ENCODE measurements at regions not wholly inside any gene's neighbourhood (a gene's known extent, or its start where the extent isn't known, plus 50 kb on each side); places are given as distances from the start of the nearest gene placed in this dataset.

DNA sequence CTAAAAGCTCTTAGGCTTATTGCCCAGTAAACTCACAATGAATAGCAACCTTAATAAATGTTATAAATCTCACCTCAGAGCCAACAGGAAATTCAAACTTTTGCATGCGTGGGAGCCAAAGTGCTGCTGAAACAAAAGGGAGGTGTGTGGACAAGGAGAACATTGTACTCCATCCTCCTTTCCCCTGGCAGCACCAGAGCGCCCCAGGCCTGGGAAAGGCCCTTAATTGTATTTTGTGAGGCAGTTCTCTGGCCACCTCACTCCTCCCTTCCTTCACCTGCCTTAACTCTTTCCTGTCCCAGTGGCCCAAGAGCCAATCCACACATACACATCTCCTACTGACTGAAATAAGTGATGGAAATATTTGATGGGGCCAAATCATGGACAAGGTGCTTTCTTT lies 648.5 kb downstream of the LMO4 start:
- in situ Hi-C loops (cut with MboI; ENCODE audit: low sequenced_read_pairs, unreplicated experiment), result no loop called here
- TF ChIP-seq, protein P1, sequence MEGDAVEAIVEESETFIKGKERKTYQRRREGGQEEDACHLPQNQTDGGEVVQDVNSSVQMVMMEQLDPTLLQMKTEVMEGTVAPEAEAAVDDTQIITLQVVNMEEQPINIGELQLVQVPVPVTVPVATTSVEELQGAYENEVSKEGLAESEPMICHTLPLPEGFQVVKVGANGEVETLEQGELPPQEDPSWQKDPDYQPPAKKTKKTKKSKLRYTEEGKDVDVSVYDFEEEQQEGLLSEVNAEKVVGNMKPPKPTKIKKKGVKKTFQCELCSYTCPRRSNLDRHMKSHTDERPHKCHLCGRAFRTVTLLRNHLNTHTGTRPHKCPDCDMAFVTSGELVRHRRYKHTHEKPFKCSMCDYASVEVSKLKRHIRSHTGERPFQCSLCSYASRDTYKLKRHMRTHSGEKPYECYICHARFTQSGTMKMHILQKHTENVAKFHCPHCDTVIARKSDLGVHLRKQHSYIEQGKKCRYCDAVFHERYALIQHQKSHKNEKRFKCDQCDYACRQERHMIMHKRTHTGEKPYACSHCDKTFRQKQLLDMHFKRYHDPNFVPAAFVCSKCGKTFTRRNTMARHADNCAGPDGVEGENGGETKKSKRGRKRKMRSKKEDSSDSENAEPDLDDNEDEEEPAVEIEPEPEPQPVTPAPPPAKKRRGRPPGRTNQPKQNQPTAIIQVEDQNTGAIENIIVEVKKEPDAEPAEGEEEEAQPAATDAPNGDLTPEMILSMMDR (IDR thresholded peaks at IDR 0.05; ENCODE audit: borderline replicate concordance, control extremely low read depth, extremely low read depth, insufficient read depth, missing control alignments), result no peak
- no peak for DNase-seq (ENCODE audit: low spot score)

DNA sequence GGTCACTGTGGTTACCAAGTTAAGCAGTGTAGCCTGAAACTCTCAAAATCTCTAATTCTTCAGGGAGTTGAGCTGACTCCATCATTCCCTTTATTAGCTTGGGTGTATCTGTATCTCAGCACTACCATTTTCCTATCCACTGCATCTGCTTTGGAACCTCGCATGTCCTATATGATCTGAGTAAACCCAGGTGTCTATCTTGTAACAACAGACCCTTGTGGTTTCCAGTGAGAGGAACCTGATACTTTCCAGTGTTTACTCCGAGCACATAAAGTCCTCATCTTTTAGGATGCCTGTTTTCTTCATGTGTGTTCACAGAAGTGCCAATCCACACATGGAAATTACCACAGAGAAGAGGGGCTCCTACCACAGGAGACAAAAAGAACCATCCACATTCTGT lies 650.4 kb downstream of the LMO4 start:
- in situ Hi-C loops (cut with MboI; ENCODE audit: low sequenced_read_pairs, unreplicated experiment), result no loop called here
- DNase-seq (ENCODE audit: low spot score), result no peak
- TF ChIP-seq, protein P1 (IDR thresholded peaks at IDR 0.05; ENCODE audit: borderline replicate concordance, control extremely low read depth, extremely low read depth, insufficient read depth, missing control alignments), result no peak

DNA sequence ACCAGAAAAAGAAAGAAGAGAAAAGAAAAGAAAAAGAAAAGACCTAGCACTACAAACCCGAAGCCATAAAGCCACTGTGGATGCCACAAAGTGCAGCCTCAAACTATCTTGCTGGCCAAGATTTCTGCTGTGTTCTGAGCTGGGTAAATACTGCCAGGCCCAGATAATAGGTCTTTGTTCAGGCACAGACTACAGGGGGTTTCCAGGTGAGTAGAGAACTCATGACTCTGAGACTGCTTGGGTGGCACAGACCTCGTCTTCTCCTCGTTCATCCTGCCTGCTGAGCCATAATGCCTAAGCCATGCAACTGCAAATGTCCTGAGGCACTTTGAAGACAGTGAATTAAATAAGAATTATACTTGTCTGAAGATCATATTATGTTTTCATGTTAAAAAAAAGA lies 651.8 kb downstream of the LMO4 start:
- no peak for DNase-seq (ENCODE audit: low spot score)
- in situ Hi-C loops (cut with MboI; ENCODE audit: low sequenced_read_pairs, unreplicated experiment), result no loop called here

DNA sequence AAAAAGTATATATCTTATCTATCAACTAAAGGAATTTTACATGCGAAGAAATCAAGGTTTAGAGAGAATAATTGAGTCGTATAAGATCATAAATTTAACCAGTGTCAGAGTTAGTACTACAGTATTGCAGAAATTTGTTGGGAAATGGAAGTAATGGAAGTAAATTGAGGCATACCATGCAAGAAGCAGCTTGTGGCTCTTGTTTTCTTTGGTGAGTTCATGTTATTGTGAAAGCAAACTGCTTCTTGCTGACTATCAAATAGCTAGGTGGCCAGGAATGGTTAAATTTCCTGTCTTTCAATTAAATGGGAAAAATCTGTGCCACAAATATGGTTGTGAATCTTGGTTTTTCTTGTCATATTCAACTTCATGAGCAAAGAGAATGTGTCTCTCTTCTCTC lies 652.7 kb downstream of the LMO4 start:
- in situ Hi-C loops (cut with MboI; ENCODE audit: low sequenced_read_pairs, unreplicated experiment), result no loop called here
- TF ChIP-seq, protein P1 (IDR thresholded peaks at IDR 0.05; ENCODE audit: borderline replicate concordance, control extremely low read depth, extremely low read depth, insufficient read depth, missing control alignments), result no peak
- DNase-seq (ENCODE audit: low spot score), result no peak

More for the DNA sequence above, 651.8 kb downstream of the LMO4 start:
- TF ChIP-seq, protein P1 (IDR thresholded peaks at IDR 0.05; ENCODE audit: borderline replicate concordance, control extremely low read depth, extremely low read depth, insufficient read depth, missing control alignments), result no peak

DNA sequence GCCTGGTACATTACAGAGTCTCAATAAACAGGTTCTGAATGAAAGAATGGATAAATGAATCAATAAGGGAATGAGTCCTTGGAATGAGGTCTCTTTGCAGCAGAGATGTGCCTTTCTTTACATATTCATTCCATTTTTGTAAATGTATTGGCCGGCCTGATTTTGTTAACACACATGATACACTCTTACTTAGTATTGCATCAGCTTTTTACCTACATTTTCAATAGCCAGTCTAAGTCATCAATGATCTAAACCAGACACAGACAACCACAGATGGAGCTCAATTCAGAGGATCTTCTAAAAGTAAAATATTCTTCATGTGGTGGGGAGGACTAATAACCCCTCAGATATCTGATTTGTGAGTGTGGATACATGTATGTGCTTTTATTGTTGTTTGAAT lies 653.1 kb downstream of the LMO4 start:
- in situ Hi-C loops (cut with MboI; ENCODE audit: low sequenced_read_pairs, unreplicated experiment), result no loop called here
- no peak for DNase-seq (ENCODE audit: low spot score)
- TF ChIP-seq, protein P1 (IDR thresholded peaks at IDR 0.05; ENCODE audit: borderline replicate concordance, control extremely low read depth, extremely low read depth, insufficient read depth, missing control alignments), result no peak

DNA sequence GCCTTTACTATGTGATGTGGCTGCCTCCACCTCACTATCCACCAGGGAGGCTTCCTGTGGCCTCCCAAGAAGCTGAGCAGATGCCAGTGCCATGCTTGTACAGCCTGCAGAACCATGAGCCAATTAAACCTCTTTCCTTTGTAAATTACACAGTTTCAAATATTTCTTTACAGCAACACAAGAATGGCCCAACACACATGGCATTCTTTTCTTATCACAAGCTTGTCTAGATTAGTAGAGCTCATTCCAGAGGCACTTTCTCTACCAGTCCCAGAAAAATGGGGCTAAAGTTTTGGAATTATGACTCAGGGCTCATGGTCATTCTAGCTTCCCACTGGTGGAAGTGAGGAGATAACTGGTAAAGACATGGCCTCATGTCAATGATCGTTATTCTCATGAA lies 655.2 kb downstream of the LMO4 start:
- no peak for DNase-seq (ENCODE audit: low spot score)
- TF ChIP-seq, protein P1 (IDR thresholded peaks at IDR 0.05; ENCODE audit: borderline replicate concordance, control extremely low read depth, extremely low read depth, insufficient read depth, missing control alignments), result no peak
- in situ Hi-C loops (cut with MboI; ENCODE audit: low sequenced_read_pairs, unreplicated experiment), result no loop called here

DNA sequence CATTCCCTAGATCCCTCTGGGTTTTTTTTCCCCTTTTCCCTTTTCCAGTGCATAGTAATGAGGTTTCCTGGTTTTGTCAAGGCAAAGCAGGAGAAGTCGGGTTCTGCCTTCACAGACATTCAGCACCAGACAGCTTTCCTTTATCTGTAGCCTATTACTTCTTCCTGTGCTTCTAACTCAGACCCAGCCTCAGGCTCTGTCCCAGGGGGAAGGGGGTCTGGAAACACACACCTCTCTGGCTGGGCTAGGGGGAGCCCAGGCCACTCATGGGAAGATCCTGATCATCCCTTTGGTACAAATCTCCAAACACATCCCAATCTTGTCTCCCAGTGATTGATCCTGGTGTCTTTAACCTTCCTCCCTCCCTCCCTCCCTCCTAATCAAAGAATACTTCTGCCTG lies 656.4 kb downstream of the LMO4 start:
- in situ Hi-C loops (cut with MboI; ENCODE audit: low sequenced_read_pairs, unreplicated experiment), result no loop called here
- TF ChIP-seq, protein P1 (IDR thresholded peaks at IDR 0.05; ENCODE audit: borderline replicate concordance, control extremely low read depth, extremely low read depth, insufficient read depth, missing control alignments), result no peak
- no peak for DNase-seq (ENCODE audit: low spot score)
